ENCODE measurements at regions not wholly inside any gene's neighbourhood (a gene's known extent, or its start where the extent isn't known, plus 50 kb on each side); places are given as distances from the start of the nearest gene placed in this dataset.
A peak's percentile ranks its signal among the peaks of the same experiment; 100 is the strongest.

DNA sequence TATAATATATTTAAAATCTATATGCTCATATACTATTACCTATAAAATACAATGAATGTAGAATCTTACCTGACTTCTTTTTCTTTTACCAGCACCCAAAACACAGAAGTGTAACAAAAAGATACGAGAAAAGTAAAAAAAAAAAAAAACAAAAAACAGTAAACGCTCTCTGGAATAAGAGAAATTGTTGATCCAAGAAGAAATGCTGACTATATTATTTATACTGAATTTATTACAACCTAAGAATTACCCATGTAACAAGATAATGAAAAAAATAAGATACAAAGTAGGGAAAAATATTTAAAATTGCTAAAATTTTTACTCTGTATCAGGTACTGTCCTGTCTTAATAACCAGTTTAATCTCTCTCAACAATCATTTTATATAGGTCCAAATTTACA, 787.9 kb upstream of the MAN1A1 start:
- DNase-seq (ENCODE audit: low read depth in 4 of 4, low spot score in 3 of 4) = no peak

DNA sequence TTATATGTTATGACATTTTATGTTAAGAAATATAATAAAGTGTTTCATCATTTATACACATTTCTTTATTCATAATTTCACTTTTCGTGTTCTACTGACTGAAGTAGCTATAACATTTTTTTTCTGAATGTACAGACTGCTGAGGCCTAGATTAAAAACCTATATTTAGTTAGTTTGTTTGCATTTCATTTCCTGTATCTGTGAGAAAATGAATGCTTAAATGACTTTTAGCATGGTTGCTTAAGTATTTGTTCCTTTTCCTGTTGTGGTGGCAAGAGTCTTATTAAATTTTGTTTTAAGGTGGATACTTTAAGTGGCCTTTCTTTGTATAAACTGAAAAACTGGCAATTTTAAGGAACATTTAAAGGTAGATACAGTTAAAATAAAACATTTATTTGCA, 779.7 kb upstream of the MAN1A1 start:
- DNase-seq (ENCODE audit: low read depth in 4 of 4, low spot score in 3 of 4) = no peak

DNA sequence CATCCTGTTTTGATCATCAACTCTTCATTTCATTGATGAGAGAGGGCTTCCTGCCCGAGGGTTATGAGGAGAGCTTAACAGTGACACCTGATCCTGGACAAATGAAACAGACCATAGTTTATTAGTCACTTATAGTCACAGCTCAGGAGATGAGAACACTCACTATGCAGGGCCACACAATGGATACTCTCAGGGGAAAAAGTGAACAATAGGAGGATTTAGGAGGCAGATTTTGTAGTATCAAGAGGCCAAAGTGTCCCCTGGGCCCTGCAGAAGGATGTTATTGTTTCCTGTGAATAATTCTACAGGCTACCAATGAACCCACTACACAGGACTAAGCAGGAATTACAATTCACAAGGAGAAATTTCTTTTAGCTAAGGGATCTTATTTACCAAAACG, 772.8 kb upstream of the MAN1A1 start:
- DNase-seq (ENCODE audit: low read depth in 4 of 4, low spot score in 3 of 4) = no peak

DNA sequence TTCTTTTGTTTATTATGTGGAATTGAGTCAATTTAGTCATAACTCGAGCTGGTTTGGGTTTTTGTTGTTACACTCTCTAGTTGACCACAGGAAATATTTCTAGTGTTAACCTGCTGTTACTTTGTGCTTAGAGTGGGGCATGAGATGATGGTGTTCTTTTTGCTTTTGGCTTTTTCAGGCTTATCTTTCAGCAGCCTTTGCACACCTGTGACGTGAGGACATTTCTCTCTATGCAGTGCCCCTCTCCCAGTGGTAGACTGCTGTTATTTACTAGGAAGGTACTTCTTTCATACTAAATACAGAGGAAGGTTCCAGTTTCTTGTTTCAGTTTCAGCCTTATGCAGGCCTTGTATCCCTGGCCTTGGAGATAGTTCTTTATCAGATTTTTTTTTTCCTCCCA, 766.8 kb upstream of the MAN1A1 start:
- no peak for DNase-seq (ENCODE audit: low read depth in 4 of 4, low spot score in 3 of 4)

DNA sequence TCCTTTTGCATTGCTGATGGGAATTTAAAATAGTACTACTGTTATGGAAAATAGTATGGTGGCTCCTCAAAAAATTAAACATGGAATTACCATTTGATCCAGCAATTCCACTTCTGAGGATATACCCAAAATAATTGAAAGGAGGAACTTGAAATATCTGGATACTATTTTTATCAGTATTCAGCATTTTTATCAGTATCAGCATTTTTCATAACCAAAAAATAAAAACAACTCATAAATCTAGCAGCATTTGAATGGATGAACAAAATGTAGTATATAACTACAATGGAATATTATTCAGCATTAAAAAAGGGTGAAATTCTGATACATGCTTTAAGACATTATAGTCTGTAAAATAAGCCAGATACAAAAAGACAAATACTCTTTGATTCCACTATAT, 763.4 kb upstream of the MAN1A1 start:
- no peak for DNase-seq (ENCODE audit: low read depth in 4 of 4, low spot score in 3 of 4)

DNA sequence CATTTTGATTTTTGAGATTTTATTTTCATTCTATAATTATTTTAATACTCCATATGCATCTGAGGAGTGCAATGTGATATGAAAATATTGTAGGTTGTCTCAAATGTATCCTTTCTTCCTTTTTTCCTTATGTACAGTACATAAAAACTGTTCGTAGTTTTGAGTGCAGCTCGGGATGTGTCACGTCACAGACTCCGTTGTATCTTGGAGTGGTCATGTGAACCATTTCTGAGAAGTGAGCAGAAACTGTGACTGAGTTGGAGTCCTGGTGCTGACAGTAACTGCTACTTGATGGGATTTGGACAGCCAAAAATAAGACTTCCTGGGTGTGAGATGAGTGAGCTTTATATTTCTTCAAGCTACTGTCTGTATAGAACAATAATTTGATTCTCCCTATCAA, 761.4 kb upstream of the MAN1A1 start:
- no peak for DNase-seq (ENCODE audit: low read depth in 4 of 4, low spot score in 3 of 4)

DNA sequence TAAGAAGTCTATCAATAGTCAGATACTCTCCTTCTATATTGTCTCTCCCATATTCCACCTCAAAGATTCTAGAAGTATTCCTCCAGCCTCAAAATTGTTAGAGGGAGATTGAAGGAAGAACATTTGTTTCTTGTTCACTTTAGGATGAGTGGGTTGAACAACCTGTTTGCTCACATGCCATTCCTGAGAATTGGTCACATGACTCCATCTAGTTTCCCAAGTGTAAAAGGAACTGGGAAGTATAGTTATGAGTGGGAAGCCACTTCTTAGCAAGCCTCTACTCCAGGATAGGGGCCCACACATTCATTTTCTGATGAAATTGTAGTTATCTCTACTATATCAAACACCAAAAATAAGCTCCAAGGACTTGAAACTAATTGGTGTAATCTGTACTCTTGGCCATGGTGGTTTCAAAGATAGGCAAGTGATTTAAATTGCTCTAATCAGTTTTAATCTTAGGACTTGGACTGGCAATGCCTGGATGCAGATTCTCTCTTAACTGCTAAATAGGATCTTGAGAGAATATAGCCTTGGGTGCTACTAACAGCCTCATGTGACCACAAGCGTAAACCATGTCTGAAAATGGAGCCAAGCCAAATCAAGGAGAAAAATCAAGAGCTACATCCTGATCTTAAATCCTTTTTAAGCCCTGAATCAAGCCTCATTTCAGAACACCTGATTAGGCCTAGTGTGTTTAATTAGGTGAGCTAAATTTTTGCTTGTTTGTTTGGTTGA, 758.7 kb upstream of the MAN1A1 start:
- DNase-seq (ENCODE audit: low read depth in 4 of 4, low spot score in 3 of 4) = no peak

DNA sequence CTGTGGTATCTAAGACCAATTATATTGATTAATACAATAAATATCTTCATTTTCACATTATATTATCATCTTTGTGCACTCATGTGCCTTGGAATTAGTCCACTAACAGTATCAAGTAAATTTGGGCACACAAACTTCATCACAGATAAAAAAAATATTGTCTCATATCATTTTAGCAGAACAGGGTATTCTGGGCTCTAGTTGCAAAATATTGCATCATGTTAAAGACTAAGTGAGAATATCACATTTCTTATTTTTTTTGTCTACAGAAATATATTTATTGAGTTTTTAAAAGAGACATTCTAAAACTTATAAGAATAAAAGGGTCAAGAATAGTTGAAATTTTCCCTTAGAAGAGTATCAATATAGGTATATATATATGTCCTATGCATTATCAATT, 754.1 kb upstream of the MAN1A1 start:
- no peak for DNase-seq (ENCODE audit: low read depth in 4 of 4, low spot score in 3 of 4)

DNA sequence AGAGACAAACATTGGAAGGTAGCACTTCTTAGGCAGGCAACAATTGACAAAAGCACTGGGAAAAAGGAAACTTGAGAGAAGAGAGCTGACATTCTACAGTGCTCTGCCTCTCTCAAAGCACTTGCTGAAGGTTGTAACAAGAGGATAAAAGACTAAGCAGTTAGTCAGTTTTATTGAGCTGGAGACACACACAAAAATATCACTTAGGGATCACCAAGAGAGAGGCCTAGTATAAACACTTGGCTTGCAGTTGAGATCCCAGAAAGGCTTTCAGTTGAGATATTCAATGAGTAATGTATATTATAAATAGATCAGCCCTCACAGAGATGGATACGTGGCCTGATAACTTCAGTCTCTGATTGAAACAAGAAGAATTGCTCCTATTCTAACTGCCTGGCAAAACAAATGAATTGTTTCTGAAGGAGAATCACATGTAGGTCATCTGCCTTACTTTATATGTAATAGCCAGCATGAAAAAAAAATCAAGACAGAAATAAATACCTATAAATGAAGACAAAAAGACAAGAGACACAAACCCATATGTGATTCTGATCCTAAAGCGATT, 747.2 kb upstream of the MAN1A1 start:
- DNase-seq (ENCODE audit: low read depth in 4 of 4, low spot score in 3 of 4) = no peak

DNA sequence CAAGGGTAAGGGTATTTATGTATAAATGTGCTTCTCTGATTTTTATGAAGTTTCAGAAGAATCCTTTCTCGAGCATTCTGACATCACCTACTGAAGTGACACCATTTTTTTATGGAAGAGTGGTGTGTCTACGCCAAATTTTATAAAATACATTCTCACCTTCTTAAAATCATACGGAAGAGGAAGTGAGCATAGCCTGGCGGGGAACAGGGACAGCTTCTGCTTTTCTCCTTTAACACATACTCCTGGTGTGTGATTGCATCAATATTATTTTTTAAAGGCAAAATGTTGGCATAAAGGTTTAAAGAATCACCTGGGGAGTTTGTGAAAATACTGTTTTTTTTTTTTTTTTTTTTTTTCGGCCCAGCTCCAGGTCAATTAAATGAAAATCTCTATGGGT, 733.6 kb upstream of the MAN1A1 start:
- no peak for DNase-seq (ENCODE audit: low read depth in 4 of 4, low spot score in 3 of 4)

DNA sequence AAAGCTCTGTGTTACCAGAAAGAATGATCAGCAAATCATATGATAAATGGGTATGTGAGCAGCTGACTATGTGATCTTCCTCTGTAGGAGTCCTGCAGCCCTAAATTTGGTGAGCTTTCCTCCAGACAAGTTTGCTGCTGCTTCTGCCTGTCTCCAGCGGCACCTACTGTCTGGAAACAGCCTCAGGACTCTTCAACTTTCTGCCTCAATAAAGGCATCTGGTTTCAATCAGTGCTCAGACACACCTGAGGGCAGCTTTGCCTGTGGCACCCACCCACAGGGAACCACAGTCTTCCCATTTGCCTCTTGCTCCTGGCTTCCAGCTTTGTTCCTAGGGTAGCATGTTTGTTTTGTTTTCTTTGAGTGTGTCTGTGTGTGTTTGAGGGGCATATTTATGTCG, 727.9 kb upstream of the MAN1A1 start:
- peak in 1 of 4 donors; percentile 2 for DNase-seq (ENCODE audit: low read depth in 4 of 4, low spot score in 3 of 4)

DNA sequence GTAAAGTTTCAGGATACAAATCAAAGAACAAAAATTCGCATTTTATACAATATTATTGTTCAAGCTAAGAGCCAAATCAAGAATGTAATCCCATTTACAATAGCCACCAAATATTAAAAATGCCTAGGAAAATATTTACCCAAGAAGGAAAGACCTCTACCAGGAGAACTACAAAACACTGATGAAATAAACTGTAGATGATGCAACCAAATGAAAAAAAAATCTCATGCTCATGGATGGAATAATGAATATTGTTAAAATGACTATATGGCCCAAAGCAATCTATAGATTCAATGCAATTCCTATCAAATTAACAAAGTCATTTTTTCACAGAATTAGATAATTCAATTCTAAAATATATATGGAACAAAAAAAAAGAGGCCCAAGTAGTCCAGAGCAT, 708.8 kb upstream of the MAN1A1 start:
- no peak for DNase-seq (ENCODE audit: low read depth in 4 of 4, low spot score in 3 of 4)

DNA sequence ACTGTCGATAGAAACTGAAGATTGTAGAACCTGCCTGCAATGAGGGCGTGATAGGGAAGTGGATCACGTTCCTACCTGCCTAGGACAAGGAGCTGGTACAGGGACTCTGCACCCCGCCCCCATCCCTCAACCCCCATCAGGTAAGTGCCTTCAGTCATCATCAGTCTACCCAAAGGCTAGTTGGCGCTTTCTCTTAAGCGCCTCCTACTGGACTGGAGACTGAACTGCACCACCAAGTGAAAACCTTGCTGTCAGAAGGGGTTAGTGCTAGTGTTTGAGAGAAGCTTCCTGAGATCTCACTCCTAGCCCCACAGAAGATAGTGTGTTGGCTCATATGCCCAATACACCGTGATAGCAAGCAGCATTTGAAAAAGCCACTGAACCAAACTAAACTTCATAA, 706.5 kb upstream of the MAN1A1 start:
- no peak for DNase-seq (ENCODE audit: low read depth in 4 of 4, low spot score in 3 of 4)

DNA sequence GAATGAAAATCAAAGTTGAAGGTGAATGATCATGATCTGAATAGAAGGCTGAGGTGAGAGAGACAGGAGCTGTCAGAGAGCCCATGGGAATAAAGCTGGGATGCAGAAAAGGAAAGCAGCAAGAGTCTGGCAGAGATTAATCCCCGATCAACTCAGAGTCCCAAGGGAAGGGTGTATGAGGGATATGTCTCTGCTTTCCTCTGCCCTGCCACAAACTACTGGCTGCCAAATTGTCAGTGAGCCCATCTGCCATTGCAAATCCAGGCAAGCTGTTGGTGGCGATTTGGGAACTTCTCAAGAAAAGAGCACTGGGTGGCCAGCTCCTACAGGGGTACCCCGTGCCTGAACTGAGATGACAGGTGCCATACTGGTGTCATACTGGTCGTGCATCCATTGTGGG, 705.5 kb upstream of the MAN1A1 start:
- no peak for DNase-seq (ENCODE audit: low read depth in 4 of 4, low spot score in 3 of 4)

DNA sequence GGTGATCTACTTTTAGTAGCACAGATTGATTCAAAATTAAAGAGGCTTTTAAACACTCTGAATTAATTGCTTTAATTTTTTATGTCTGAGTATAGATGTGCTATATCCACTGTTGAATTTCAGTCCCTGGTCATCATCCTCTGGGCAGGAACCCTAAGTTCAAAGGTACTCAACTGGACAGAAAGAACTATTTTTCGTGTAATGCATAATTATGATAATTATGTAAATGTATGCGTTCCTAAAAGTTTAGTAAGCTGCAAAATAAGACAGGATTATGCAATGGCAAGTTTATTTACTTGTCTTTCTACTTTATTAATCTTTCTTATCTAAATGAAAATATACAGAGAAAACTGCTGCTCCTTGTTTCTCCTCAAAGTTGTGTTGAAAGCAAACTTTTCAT, 690.1 kb upstream of the MAN1A1 start:
- no peak for DNase-seq (ENCODE audit: low read depth in 4 of 4, low spot score in 3 of 4)

DNA sequence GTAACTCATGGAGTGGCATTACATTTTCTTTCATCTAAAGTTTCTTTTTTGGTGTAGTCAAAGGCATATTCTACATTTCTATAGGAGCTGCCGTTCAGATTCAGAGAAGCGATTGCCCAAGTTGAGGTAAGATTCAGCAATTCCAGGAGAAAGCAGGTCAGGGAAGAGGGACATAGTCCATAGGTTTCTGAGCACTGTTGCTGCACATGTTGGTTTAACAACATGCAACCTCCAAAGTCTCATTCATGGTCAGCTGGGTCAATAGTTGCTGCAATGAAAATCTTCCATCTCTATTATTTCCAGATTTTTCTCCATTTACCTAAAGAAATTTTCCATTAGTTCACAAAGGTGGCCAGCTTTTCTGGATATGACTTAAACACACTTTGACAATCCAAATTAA, 682.3 kb upstream of the MAN1A1 start:
- DNase-seq (ENCODE audit: low read depth in 4 of 4, low spot score in 3 of 4) = no peak

DNA sequence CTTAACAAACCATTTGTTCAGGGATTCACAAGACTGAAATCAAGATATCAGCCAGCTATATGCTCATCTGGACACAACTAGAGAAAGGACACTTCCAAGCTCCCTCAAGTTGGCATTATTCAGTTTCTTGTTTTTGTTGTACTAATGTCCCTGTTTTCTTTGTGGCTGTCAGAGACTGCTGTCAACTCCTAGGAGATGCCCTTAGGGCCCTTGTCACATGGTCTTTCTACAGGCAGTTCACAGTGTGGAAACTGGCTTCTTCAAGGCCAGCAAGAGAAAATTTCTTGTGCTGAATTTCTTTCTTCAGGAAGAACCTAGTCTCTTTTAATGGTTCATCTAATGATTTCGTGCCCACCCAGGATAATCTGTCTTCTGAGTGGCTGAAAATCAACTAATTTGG, 677.2 kb upstream of the MAN1A1 start:
- DNase-seq (ENCODE audit: low read depth in 4 of 4, low spot score in 3 of 4) = no peak

DNA sequence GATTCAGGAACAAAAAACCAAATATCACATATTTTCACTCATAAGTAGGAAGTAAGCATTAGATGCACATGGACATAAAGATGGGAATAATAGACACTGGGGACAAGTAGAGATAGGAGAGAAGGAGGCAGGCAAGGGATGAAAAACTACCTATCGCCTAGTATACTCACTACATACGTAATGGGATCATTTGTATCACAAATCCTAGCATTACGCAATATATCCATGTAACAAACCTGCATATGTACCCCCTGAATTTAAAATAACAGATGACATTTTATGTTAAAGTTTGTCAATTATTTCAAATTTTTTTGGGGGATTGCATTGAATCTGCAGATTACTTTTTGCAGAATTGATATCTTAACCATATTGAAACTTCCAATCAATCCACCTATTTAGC, 660.5 kb upstream of the MAN1A1 start:
- no peak for DNase-seq (ENCODE audit: low read depth in 4 of 4, low spot score in 3 of 4)

DNA sequence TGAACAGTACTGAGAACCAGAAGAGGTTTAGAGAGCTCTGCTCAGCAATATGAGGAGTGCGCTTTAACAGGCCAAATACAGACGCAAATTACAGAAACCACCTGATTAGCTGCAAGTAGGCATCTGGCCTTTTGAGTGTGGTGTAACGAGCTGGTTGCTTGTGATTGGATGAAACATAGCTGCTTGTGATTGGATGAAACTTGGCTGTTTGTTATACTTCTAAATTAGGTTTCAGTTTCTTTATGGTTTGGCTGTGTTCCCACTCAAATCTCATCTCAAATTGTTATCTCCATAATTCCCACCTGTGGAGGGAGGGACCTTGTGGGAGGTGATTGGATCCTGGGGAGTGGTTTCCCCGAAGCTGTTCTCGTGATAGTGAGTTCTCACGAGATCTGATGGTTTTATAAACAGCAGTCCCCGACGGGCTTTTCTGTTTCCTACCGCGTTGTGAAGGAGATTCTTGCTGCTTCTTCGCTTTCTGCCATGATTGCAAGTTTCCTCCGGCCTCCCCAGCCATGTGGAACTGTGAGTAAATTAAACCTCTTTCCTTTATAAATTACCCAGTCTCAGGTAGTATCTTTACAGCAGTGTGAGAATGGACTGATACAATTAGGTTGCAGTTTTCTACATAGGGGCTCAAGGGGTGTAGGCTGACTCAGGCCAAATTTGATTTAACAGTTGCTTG, 655.9 kb upstream of the MAN1A1 start:
- DNase-seq (ENCODE audit: low read depth in 4 of 4, low spot score in 3 of 4) = no peak

DNA sequence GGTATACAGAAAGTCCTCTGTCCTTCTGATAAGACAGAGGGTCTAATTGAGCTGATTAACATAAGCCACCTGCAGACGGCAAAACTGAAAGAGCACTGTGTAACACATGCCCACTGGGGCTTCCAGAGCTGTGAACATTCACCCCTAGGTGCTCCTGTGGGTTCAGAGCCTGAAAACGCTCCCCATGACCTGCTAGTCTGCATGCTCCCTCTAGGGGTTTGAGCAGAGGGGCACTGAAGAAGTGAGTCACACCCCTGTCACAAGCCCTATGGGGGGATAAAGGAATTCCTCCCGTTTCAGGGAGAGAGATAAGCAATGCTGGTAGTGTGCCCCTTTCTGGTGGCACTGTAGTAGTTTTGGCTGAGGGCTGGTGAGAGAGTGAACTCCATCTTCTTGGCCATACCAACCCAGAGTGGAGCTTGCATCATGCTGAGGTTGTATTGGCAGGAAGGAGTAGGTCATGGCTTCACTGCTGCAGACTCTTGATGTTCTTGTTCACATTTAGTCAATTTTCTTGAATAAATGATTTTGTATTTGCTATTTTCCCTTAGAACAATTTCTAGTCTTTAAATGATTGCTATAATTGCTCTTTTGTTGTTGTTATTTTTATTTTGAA, 637.5 kb upstream of the MAN1A1 start:
- no peak for DNase-seq (ENCODE audit: low read depth in 4 of 4, low spot score in 3 of 4)

DNA sequence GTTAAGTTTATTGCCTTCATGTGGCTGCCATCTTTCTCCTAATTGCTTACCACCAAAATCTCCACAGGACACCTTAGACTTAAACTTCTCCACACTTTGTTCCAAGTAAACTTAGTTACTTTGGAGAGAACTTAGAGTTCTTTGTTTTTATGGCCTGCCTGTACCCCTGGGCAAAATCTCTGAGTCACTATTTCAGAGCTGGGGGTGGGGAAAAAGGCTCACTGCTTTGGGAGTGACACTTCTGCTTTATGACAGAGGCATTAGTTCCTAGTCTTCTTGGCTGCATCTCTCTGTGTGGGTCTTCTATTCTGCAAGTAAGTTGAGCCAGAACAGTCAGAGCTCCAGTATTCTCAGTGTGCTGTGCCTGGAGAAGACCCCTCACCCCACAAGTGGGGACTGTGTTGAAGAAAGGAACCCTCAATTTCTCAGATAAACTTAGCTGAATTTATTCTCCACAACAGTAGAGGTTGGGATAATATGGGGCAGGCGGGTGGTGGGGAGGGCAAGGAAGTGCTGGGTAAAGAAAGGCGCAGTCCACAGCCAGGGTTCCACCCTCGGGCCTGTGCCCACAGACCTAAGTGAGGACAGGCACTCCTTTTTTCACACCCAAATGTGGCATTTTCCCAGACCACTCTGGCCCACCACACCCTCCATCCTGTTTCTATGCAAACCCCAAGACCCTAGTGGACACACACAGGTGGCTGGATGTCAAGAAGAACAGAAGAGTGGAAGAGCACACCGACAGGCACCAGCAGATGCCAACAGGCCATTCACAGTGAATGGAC, 636.6 kb upstream of the MAN1A1 start:
- no peak for DNase-seq (ENCODE audit: low read depth in 4 of 4, low spot score in 3 of 4)

All from left renal pelvis (tissue), 4 donors.